Nephron progenitor cell (in vitro differentiated cells): ENCODE measurements at regions not wholly inside any gene's neighbourhood (a gene's known extent, or its start where the extent isn't known, plus 50 kb on each side); places are given as distances from the start of the nearest gene placed in this dataset.

Experiments
- DNase-seq: peaks from one replicate; pipeline ENCODE4 v3.0.0; 2021
- H3K27ac Mint-ChIP-seq: 2 replicates; pipeline ENCODE4 v1.8.0; 2021; ENCODE audit warnings: mild to moderate bottlenecking, moderate library complexity, mixed read lengths
- H3K27me3 Mint-ChIP-seq: 2 replicates; pipeline ENCODE4 v1.8.0; 2021; ENCODE audit warnings: mild to moderate bottlenecking, low read depth, mixed read lengths; ENCODE audit not compliant: poor library complexity
- H3K36me3 Mint-ChIP-seq: 2 replicates; pipeline ENCODE4 v1.8.0; 2021; ENCODE audit warnings: low read depth, mixed read lengths
- H3K4me1 Mint-ChIP-seq: 2 replicates; pipeline ENCODE4 v1.8.0; 2021; ENCODE audit warnings: mixed read lengths
- H3K4me3 Mint-ChIP-seq: 2 replicates; pipeline ENCODE4 v1.8.0; 2021; ENCODE audit warnings: mild to moderate bottlenecking, moderate library complexity, mixed read lengths
- H3K9me3 Mint-ChIP-seq: 2 replicates; pipeline ENCODE4 v1.8.0; 2021; ENCODE audit warnings: mild to moderate bottlenecking, moderate library complexity, mixed read lengths
- CTCF ChIP-seq: fragments of 200-600 bp; sonication (generic); IDR thresholded peaks from 2 replicates; pipeline ENCODE4 v1.5.0; 2021; ENCODE audit warnings: antibody characterized with exemption

- DNase-seq: no peak
- Mint-ChIP-seq H3K27me3 (no peaks in the 10 kb centered on the region), H3K27ac (no peak overlapping the region), H3K4me3 (no peak overlapping the region), H3K9me3 (no peaks in the 10 kb centered on the region), H3K36me3 (no peaks in the 10 kb centered on the region), H3K4me1 (peaks cover 18% of the 10 kb centered on the region)
- no peak for TF ChIP-seq CTCF
Measured at GRCh38 chr1:222096883-222097282, 355.0 kb upstream of the DUSP10 start.

- Mint-ChIP-seq H3K4me1 (peaks cover 14% of the 10 kb centered on the region), H3K27me3 (no peaks in the 10 kb centered on the region), H3K4me3 (no peak overlapping the region), H3K27ac (no peak overlapping the region), H3K36me3 (no peaks in the 10 kb centered on the region), H3K9me3 (no peaks in the 10 kb centered on the region)
- DNase-seq: no peak
- no peak for TF ChIP-seq CTCF
Measured at GRCh38 chr1:222096476-222096772, 354.5 kb upstream of the DUSP10 start.

GRCh38 chr1:222095606-222096475 lies 354.0 kb upstream of the DUSP10 start:
- Mint-ChIP-seq H3K36me3 (no peaks in the 10 kb centered on the region), H3K9me3 (no peaks in the 10 kb centered on the region), H3K4me3 (no peak overlapping the region), H3K4me1 (peaks cover 9% of the 10 kb centered on the region), H3K27ac (no peak overlapping the region), H3K27me3 (no peaks in the 10 kb centered on the region)
- peak; percentile 65 for TF ChIP-seq CTCF
- DNase-seq: peak; percentile 40

GRCh38 chr1:222093518-222093917 lies 351.6 kb upstream of the DUSP10 start:
- Mint-ChIP-seq H3K9me3 (no peaks in the 10 kb centered on the region), H3K27ac (no peak overlapping the region), H3K36me3 (no peaks in the 10 kb centered on the region), H3K4me3 (no peak overlapping the region), H3K27me3 (peaks cover 12% of the 10 kb centered on the region), H3K4me1 (peaks cover 15% of the 10 kb centered on the region)
- TF ChIP-seq CTCF: no peak
- DNase-seq: no peak

GRCh38 chr1:222090103-222090502 lies 348.2 kb upstream of the DUSP10 start:
- DNase-seq: no peak
- Mint-ChIP-seq H3K36me3 (peaks cover 4% of the 10 kb centered on the region), H3K27ac (no peak overlapping the region), H3K9me3 (peaks cover 5% of the 10 kb centered on the region), H3K27me3 (peaks cover 12% of the 10 kb centered on the region), H3K4me3 (no peak overlapping the region), H3K4me1 (peaks cover 38% of the 10 kb centered on the region)
- no peak for TF ChIP-seq CTCF
